HEK293 (cell line): ENCODE measurements at regions not wholly inside any gene's neighbourhood (a gene's known extent, or its start where the extent isn't known, plus 50 kb on each side); places are given as distances from the start of the nearest gene placed in this dataset.

Source experiments
- CTCF ChIA-PET: fragments of 350-600 bp; formaldehyde crosslinking; extraction: SDS; loops from one replicate; lab custom pipeline; 2021; ENCODE audit warnings: antibody characterized with exemption; lab: Yijun Ruan, JAX
- POLR2A ChIA-PET: fragments of 300-600 bp; formaldehyde crosslinking; extraction: SDS; loops from one replicate; lab custom pipeline; 2020; ENCODE audit warnings: antibody characterized with exemption, inconsistent platforms; lab: Yijun Ruan, JAX
- H3K27ac ChIP-seq: fragments of 200-500 bp; sonication (Bioruptor generic); 2 replicates; pipeline ENCODE4 v1.5.1; 2014; ENCODE audit warnings: low read depth, low read length, control low read depth, inconsistent platforms; ENCODE audit errors: extremely low read depth
- H3K36me3 ChIP-seq, 2 experiments: fragments of 200-500 bp in 1 of 2; sonication (Bioruptor generic) in 1 of 2; 1 replicate in 1 of 2; 2 replicates in 1 of 2; pipeline ENCODE4 v1.5.1; 2014 to 2017; ENCODE audit warnings: inconsistent platforms in 2 of 2, low read length in 2 of 2; ENCODE audit not compliant: control insufficient read depth in 2 of 2, insufficient read depth in 1 of 2
- H3K4me1 ChIP-seq: fragments of 200-500 bp; sonication (Bioruptor generic); 2 replicates; pipeline ENCODE4 v1.5.1; 2014; ENCODE audit warnings: mild to moderate bottlenecking, low read length, inconsistent platforms; ENCODE audit not compliant: control insufficient read depth, insufficient read depth
- H3K4me3 ChIP-seq: 2 replicates; pipeline ENCODE4 v1.5.1; 2011; ENCODE audit warnings: low read depth, mild to moderate bottlenecking, control low read depth, low read length, moderate library complexity
- H3K9me3 ChIP-seq: fragments of 200-500 bp; sonication (Bioruptor generic); 2 replicates; pipeline ENCODE4 v1.5.1; 2014; ENCODE audit warnings: low read depth, low read length, inconsistent platforms; ENCODE audit not compliant: control insufficient read depth, insufficient read depth
- CTCF ChIP-seq: fragments of 450-650 bp; formaldehyde crosslinking; IDR thresholded peaks from 2 replicates; pipeline ENCODE4 v1.5.1; 2016; ENCODE audit warnings: missing biosample characterization, missing genetic modification characterization
- HOXD13 ChIP-seq: sonication (generic); formaldehyde crosslinking; IDR thresholded peaks from 2 replicates; pipeline ENCODE4 v1.8.0; 2022; ENCODE audit warnings: missing genetic modification reagents, borderline replicate concordance
- IKZF3 ChIP-seq: fragments of 450-650 bp; IDR thresholded peaks from 2 replicates; pipeline ENCODE4 v1.5.0; 2018; ENCODE audit warnings: missing biosample characterization, mild to moderate bottlenecking, missing genetic modification characterization, moderate library complexity
- KLF8 ChIP-seq: fragments of 450-650 bp; formaldehyde crosslinking; IDR thresholded peaks from 2 replicates; pipeline ENCODE4 v1.5.1; 2016; ENCODE audit warnings: missing biosample characterization, missing genetic modification characterization
- MEIS1 ChIP-seq: sonication (generic); formaldehyde crosslinking; IDR thresholded peaks from 2 replicates; pipeline ENCODE4 v1.8.1; 2022; ENCODE audit warnings: missing genetic modification reagents, mild to moderate bottlenecking, borderline replicate concordance
- PRDM6 ChIP-seq: fragments of 450-650 bp; formaldehyde crosslinking; IDR thresholded peaks from 2 replicates; pipeline ENCODE4 v1.5.1; 2017; ENCODE audit warnings: missing biosample characterization, missing genetic modification characterization
- SCRT2 ChIP-seq: fragments of 450-650 bp; formaldehyde crosslinking; IDR thresholded peaks from 2 replicates; pipeline ENCODE4 v1.5.1; 2016; ENCODE audit warnings: missing biosample characterization, missing genetic modification characterization
- SP3 ChIP-seq: fragments of 450-650 bp; formaldehyde crosslinking; IDR thresholded peaks from 2 replicates; pipeline ENCODE4 v1.5.1; 2016; ENCODE audit warnings: missing biosample characterization, missing genetic modification characterization
- ZBTB17 ChIP-seq: fragments of 450-650 bp; formaldehyde crosslinking; IDR thresholded peaks from 2 replicates; pipeline ENCODE4 v1.5.1; 2016; ENCODE audit warnings: missing biosample characterization, missing genetic modification characterization
- ZBTB48 ChIP-seq: fragments of 450-650 bp; formaldehyde crosslinking; IDR thresholded peaks from 2 replicates; pipeline ENCODE4 v1.5.1; 2016; ENCODE audit warnings: missing biosample characterization, missing genetic modification characterization
- ZBTB49 ChIP-seq: fragments of 450-650 bp; formaldehyde crosslinking; IDR thresholded peaks from 2 replicates; pipeline ENCODE4 v1.5.1; 2016; ENCODE audit warnings: missing biosample characterization, missing genetic modification characterization, low read depth
- ZNF10 ChIP-seq: fragments of 450-650 bp; formaldehyde crosslinking; IDR thresholded peaks from 2 replicates; pipeline ENCODE4 v1.5.1; 2017; ENCODE audit warnings: missing biosample characterization, missing genetic modification characterization
- ZNF138 ChIP-seq: fragments of 450-650 bp; formaldehyde crosslinking; IDR thresholded peaks from 2 replicates; pipeline ENCODE4 v1.5.1; 2016; ENCODE audit warnings: missing biosample characterization, missing genetic modification characterization, borderline replicate concordance
- ZNF155 ChIP-seq: fragments of 450-650 bp; formaldehyde crosslinking; IDR thresholded peaks from 2 replicates; pipeline ENCODE4 v1.5.1; 2016; ENCODE audit warnings: missing biosample characterization, missing genetic modification characterization
- ZNF174 ChIP-seq: fragments of 450-650 bp; formaldehyde crosslinking; IDR thresholded peaks from 2 replicates; pipeline ENCODE4 v1.5.0; 2017; ENCODE audit warnings: missing biosample characterization, mild to moderate bottlenecking, missing genetic modification characterization
- ZNF211 ChIP-seq: fragments of 450-650 bp; formaldehyde crosslinking; IDR thresholded peaks from 2 replicates; pipeline ENCODE4 v1.5.1; 2016; ENCODE audit warnings: low read depth, missing biosample characterization, missing genetic modification characterization
- ZNF302 ChIP-seq: fragments of 450-650 bp; formaldehyde crosslinking; IDR thresholded peaks from 2 replicates; pipeline ENCODE4 v1.5.1; 2016; ENCODE audit warnings: missing biosample characterization, missing genetic modification characterization, low read depth
- ZNF404 ChIP-seq: fragments of 450-650 bp; formaldehyde crosslinking; IDR thresholded peaks from 2 replicates; pipeline ENCODE4 v1.5.1; 2017; ENCODE audit warnings: missing biosample characterization, missing genetic modification characterization
- ZNF529 ChIP-seq: fragments of 450-650 bp; formaldehyde crosslinking; IDR thresholded peaks from 2 replicates; pipeline ENCODE4 v1.5.1; 2017; ENCODE audit warnings: missing genetic modification characterization, missing biosample characterization; ENCODE audit not compliant: insufficient replicate concordance
- ZNF626 ChIP-seq: fragments of 450-650 bp; sonication (Bioruptor Pico); formaldehyde crosslinking; IDR thresholded peaks from 2 replicates; pipeline ENCODE4 v1.5.1; 2018; ENCODE audit warnings: missing biosample characterization, missing genetic modification characterization, inconsistent platforms
- ZNF654 ChIP-seq: fragments of 450-650 bp; formaldehyde crosslinking; IDR thresholded peaks from 2 replicates; pipeline ENCODE4 v1.5.1; 2016; ENCODE audit warnings: low read depth, missing biosample characterization, missing genetic modification characterization
- ZNF776 ChIP-seq: fragments of 450-650 bp; formaldehyde crosslinking; IDR thresholded peaks from 2 replicates; pipeline ENCODE4 v1.5.0; 2017; ENCODE audit warnings: missing biosample characterization, missing genetic modification characterization, borderline replicate concordance
- ZNF792 ChIP-seq: fragments of 450-650 bp; formaldehyde crosslinking; IDR thresholded peaks from 2 replicates; pipeline ENCODE4 v1.5.1; 2016; ENCODE audit warnings: missing biosample characterization, missing genetic modification characterization
- ZNF830 ChIP-seq: fragments of 450-650 bp; IDR thresholded peaks from 2 replicates; pipeline ENCODE4 v1.5.0; 2018; ENCODE audit warnings: missing biosample characterization, missing genetic modification characterization, low read depth, mild to moderate bottlenecking, moderate library complexity
- ZSCAN23 ChIP-seq: fragments of 450-650 bp; formaldehyde crosslinking; IDR thresholded peaks from 2 replicates; pipeline ENCODE4 v1.5.1; 2016; ENCODE audit warnings: missing biosample characterization, missing genetic modification characterization
- ZSCAN4 ChIP-seq: fragments of 450-650 bp; formaldehyde crosslinking; IDR thresholded peaks from 2 replicates; pipeline ENCODE4 v1.5.1; 2017; ENCODE audit warnings: missing biosample characterization, missing genetic modification characterization
- ZXDB ChIP-seq: fragments of 450-650 bp; formaldehyde crosslinking; IDR thresholded peaks from 2 replicates; pipeline ENCODE4 v1.5.1; 2016; ENCODE audit warnings: missing biosample characterization, missing genetic modification characterization

- no peak overlapping the region for H3K4me3 ChIP-seq
- peaks cover 3% of the 10 kb centered on the region; the same call in 1 of the 2 replicates for H3K4me1 ChIP-seq
- CTCF ChIA-PET, result no interaction called here
- no peaks in the 10 kb centered on the region for H3K36me3 ChIP-seq
- H3K9me3 ChIP-seq, result no peaks in the 10 kb centered on the region
- POLR2A ChIA-PET, result no interaction called here
- no peak overlapping the region for H3K27ac ChIP-seq
- TF ChIP-seq ZNF830, result no peak
- TF ChIP-seq KLF8, result no peak
- TF ChIP-seq ZSCAN4, result no peak
- TF ChIP-seq ZNF776 (tag by site-specific recombination), result no peak
- TF ChIP-seq ZNF174, result no peak
- no peak for TF ChIP-seq ZBTB49
- TF ChIP-seq MEIS1 (CRISPR knock-in tag), result no peak
- TF ChIP-seq ZNF138 (tag by site-specific recombination), result no peak
- TF ChIP-seq ZNF155 (tag by site-specific recombination), result no peak
- TF ChIP-seq ZBTB48, result no peak
- TF ChIP-seq HOXD13 (CRISPR knock-in tag), result no peak
- TF ChIP-seq IKZF3 (tag by site-specific recombination), result no peak
- TF ChIP-seq CTCF, result no peak
These were observed 167.1 kb upstream of the INHBA start for GRCh38 chr7:41869997-41870396.

GRCh38 chr7:41869596-41869995 lies 166.7 kb upstream of the INHBA start:
- ChIA-PET CTCF (no interaction called here), POLR2A (no interaction called here)
- no peaks in the 10 kb centered on the region for H3K9me3 ChIP-seq
- no peak overlapping the region for H3K27ac ChIP-seq
- no peak overlapping the region for H3K4me3 ChIP-seq
- no peak for TF ChIP-seq SP3 (tag by site-specific recombination)
- no peak for TF ChIP-seq PRDM6
- no peaks in the 10 kb centered on the region for H3K36me3 ChIP-seq
- peaks cover 3% of the 10 kb centered on the region; the same call in 1 of the 2 replicates for H3K4me1 ChIP-seq

GRCh38 chr7:41869091-41869490 lies 166.2 kb upstream of the INHBA start:
- CTCF ChIA-PET, result no interaction called here
- POLR2A ChIA-PET, result no interaction called here
- peaks cover 3% of the 10 kb centered on the region; the same call in 1 of the 2 replicates for H3K4me1 ChIP-seq
- no peaks in the 10 kb centered on the region for H3K36me3 ChIP-seq
- H3K27ac ChIP-seq, result no peak overlapping the region
- no peak overlapping the region for H3K4me3 ChIP-seq
- no peaks in the 10 kb centered on the region for H3K9me3 ChIP-seq
- TF ChIP-seq ZNF626 (tag by site-specific recombination), result no peak
- no peak for TF ChIP-seq ZSCAN23 (tag by site-specific recombination)
- TF ChIP-seq ZNF654, result no peak
- no peak for TF ChIP-seq ZNF302 (tag by site-specific recombination)
- no peak for TF ChIP-seq ZNF10 (tag by site-specific recombination)
- no peak for TF ChIP-seq ZNF792 (tag by site-specific recombination)
- no peak for TF ChIP-seq ZNF529 (tag by site-specific recombination)
- no peak for TF ChIP-seq ZBTB17 (tag by site-specific recombination)
- no peak for TF ChIP-seq ZXDB (tag by site-specific recombination)
- no peak for TF ChIP-seq SCRT2 (tag by site-specific recombination)
- TF ChIP-seq ZNF211 (tag by site-specific recombination), result no peak
- no peak for TF ChIP-seq ZNF404 (tag by site-specific recombination)
